ENCODE measurements at regions not wholly inside any gene's neighbourhood (a gene's known extent, or its start where the extent isn't known, plus 50 kb on each side); places are given as distances from the start of the nearest gene placed in this dataset.

- no peak for TF ChIP-seq POLR2A (IDR thresholded peaks at IDR 0.05)
- TF ChIP-seq, protein P1, sequence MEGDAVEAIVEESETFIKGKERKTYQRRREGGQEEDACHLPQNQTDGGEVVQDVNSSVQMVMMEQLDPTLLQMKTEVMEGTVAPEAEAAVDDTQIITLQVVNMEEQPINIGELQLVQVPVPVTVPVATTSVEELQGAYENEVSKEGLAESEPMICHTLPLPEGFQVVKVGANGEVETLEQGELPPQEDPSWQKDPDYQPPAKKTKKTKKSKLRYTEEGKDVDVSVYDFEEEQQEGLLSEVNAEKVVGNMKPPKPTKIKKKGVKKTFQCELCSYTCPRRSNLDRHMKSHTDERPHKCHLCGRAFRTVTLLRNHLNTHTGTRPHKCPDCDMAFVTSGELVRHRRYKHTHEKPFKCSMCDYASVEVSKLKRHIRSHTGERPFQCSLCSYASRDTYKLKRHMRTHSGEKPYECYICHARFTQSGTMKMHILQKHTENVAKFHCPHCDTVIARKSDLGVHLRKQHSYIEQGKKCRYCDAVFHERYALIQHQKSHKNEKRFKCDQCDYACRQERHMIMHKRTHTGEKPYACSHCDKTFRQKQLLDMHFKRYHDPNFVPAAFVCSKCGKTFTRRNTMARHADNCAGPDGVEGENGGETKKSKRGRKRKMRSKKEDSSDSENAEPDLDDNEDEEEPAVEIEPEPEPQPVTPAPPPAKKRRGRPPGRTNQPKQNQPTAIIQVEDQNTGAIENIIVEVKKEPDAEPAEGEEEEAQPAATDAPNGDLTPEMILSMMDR (IDR thresholded peaks at IDR 0.05 in 8 of 11, conservative IDR thresholded peaks at IDR 0.05 in 3 of 11), result no peak
- no peak for TF ChIP-seq POLR2AphosphoS5 (IDR thresholded peaks at IDR 0.05)
Observed at GRCh38 chr5:82901281-82901888, 175.8 kb downstream of the TMEM167A start.
